Hindlimb muscle (tissue), 1 donor: ENCODE measurements at regions not wholly inside any gene's neighbourhood (a gene's known extent, or its start where the extent isn't known, plus 50 kb on each side); places are given as distances from the start of the nearest gene placed in this dataset.

Source experiments
- DNase-seq: peaks from one replicate; pipeline ENCODE4 v3.0.0-alpha.2; 2013

GRCh38 chr12:14283489-14284144, 81.9 kb upstream of the ATF7IP start:
- DNase-seq = no peak

GRCh38 chr12:14284184-14284722, 81.2 kb upstream of the ATF7IP start:
- peak; percentile 50 for DNase-seq

- no peak for DNase-seq
Observed at GRCh38 chr12:14289601-14290000, 75.9 kb upstream of the ATF7IP start.

GRCh38 chr12:14290951-14291350, 74.5 kb upstream of the ATF7IP start:
- DNase-seq = no peak

- DNase-seq = no peak
Observed at GRCh38 chr12:14303661-14304155, 61.8 kb upstream of the ATF7IP start.

- DNase-seq = no peak
Observed at GRCh38 chr12:14307004-14307403, 58.5 kb upstream of the ATF7IP start.

GRCh38 chr12:14308516-14308915, 57.0 kb upstream of the ATF7IP start:
- no peak for DNase-seq

- no peak for DNase-seq
Observed at GRCh38 chr12:14310866-14311265, 54.6 kb upstream of the ATF7IP start.

GRCh38 chr12:14313379-14314138, 51.9 kb upstream of the ATF7IP start:
- no peak for DNase-seq

GRCh38 chr12:14314801-14315200, 50.7 kb upstream of the ATF7IP start:
- no peak for DNase-seq

GRCh38 chr12:14315501-14315900, 50.0 kb upstream of the ATF7IP start:
- DNase-seq = no peak
